H1 (cell line): ENCODE measurements at regions not wholly inside any gene's neighbourhood (a gene's known extent, or its start where the extent isn't known, plus 50 kb on each side); places are given as distances from the start of the nearest gene placed in this dataset.

Source experiments
- CTCF ChIA-PET: fragments of 300-600 bp; sonication (Branson Sonifier 250); formaldehyde crosslinking; loops from one replicate; lab custom pipeline; 2021; ENCODE audit not compliant: partially characterized antibody; lab: Charles Lee
- POLR2A ChIA-PET: fragments of 300-600 bp; sonication (Branson Sonifier 250); formaldehyde crosslinking; loops from one replicate; lab custom pipeline; 2021; ENCODE audit warnings: inconsistent platforms; ENCODE audit not compliant: partially characterized antibody; lab: Charles Lee
- DNase-seq, 2 experiments: peaks; one replicate each; pipeline versions ENCODE4 v3.0.0 to v3.0.0-alpha.2; 2010 to 2022; ENCODE audit warnings: low spot score in 2 of 2, low read depth in 1 of 2, mixed read lengths in 1 of 2
- FAIRE-seq: peaks from 2 replicates; lab custom pipeline; 2011; peaks lifted over from hg19 to GRCh38; lab: Jason Lieb, UNC
- H2AFZ ChIP-seq: 2 replicates; pipeline ENCODE4 v1.8.1; 2012; ENCODE audit warnings: low read length, inconsistent platforms
- H2AK5ac ChIP-seq: 2 replicates; pipeline ENCODE4 v1.6.1; 2013; ENCODE audit warnings: low read depth, low read length
- H2BK120ac ChIP-seq: replicated peaks from 2 replicates; pipeline ENCODE3; 2013; ENCODE audit warnings: low read depth, low read length, inconsistent platforms
- H2BK12ac ChIP-seq: 2 replicates; pipeline ENCODE4 v1.6.1; 2013; ENCODE audit warnings: low read depth, low read length
- H2BK15ac ChIP-seq: 2 replicates; pipeline ENCODE4 v1.6.1; 2013; ENCODE audit warnings: low read length
- H2BK20ac ChIP-seq: 2 replicates; pipeline ENCODE4 v1.6.1; 2013; ENCODE audit warnings: low read length
- H2BK5ac ChIP-seq: 2 replicates; pipeline ENCODE4 v1.6.1; 2013; ENCODE audit warnings: low read depth, low read length
- H3K14ac ChIP-seq: 2 replicates; pipeline ENCODE4 v1.6.1; 2013; ENCODE audit warnings: inconsistent platforms; ENCODE audit not compliant: insufficient read length
- H3K18ac ChIP-seq: 2 replicates; pipeline ENCODE4 v1.6.1; 2013; ENCODE audit warnings: low read length; ENCODE audit errors: extremely low read depth
- H3K23ac ChIP-seq: 2 replicates; pipeline ENCODE4 v1.6.1; 2013; ENCODE audit warnings: inconsistent platforms; ENCODE audit not compliant: insufficient read length
- H3K23me2 ChIP-seq: 2 replicates; pipeline ENCODE4 v1.6.1; 2013; ENCODE audit warnings: low read depth, low read length
- H3K27ac ChIP-seq: 2 replicates; pipeline ENCODE4 v1.6.1; 2011; ENCODE audit warnings: low read depth, low read length, inconsistent platforms
- H3K27me3 ChIP-seq, 4 experiments: replicated peaks in 1 of 4; 1 replicate in 1 of 4; 2 replicates in 3 of 4; pipeline versions ENCODE4 v1.6.1 to v1.8.1; 2011 to 2013; ENCODE audit warnings: low read length in 3 of 4, mild to moderate bottlenecking in 3 of 4, inconsistent platforms in 2 of 4, mixed read lengths in 2 of 4, moderate library complexity in 1 of 4; ENCODE audit not compliant: control insufficient read depth in 3 of 4, insufficient read depth in 3 of 4; ENCODE audit errors: extremely low read depth in 1 of 4
- H3K36me3 ChIP-seq, 4 experiments: 2 replicates each; pipeline versions ENCODE4 v1.6.1 to v1.8.1; 2011 to 2013; ENCODE audit warnings: mild to moderate bottlenecking in 4 of 4, low read length in 3 of 4, moderate library complexity in 2 of 4, control low read depth in 1 of 4, inconsistent platforms in 1 of 4; ENCODE audit not compliant: insufficient read depth in 4 of 4, control insufficient read depth in 2 of 4
- H3K4ac ChIP-seq: replicated peaks from 2 replicates; pipeline ENCODE3; 2013; ENCODE audit warnings: low read length, low read depth, mixed read lengths, inconsistent platforms; ENCODE audit not compliant: insufficient read length
- H3K4me1 ChIP-seq, 4 experiments: replicated peaks in 1 of 4; 1 replicate in 1 of 4; 2 replicates in 3 of 4; pipeline versions ENCODE4 v1.6.1 to v1.8.1; 2011 to 2013; ENCODE audit warnings: low read length in 3 of 4, inconsistent platforms in 2 of 4, mixed read lengths in 1 of 4; ENCODE audit not compliant: insufficient read depth in 4 of 4, control insufficient read depth in 3 of 4
- H3K4me2 ChIP-seq, 2 experiments: 2 replicates each; pipeline versions ENCODE4 v1.6.1 to v1.8.1; 2011 to 2013; ENCODE audit warnings: low read depth in 2 of 2, low read length in 2 of 2, control low read depth in 1 of 2, inconsistent platforms in 1 of 2, mild to moderate bottlenecking in 1 of 2; ENCODE audit not compliant: insufficient read depth in 1 of 2
- H3K4me3 ChIP-seq, 4 experiments: fragments of 200-600, 300-600 bp in 1 of 4; sonication (generic), shearing (Covaris generic), sonication (Bioruptor Twin) in 1 of 4; 2 replicates each; pipeline versions ENCODE4 v1.5.1 to v1.8.1; 2011 to 2016; ENCODE audit warnings: low read length in 4 of 4, low read depth in 3 of 4, control low read depth in 2 of 4, inconsistent platforms in 2 of 4, mild to moderate bottlenecking in 2 of 4, mixed read lengths in 1 of 4, moderate library complexity in 1 of 4; ENCODE audit not compliant: insufficient read depth in 2 of 4; ENCODE audit errors: extremely low read depth in 1 of 4
- H3K56ac ChIP-seq: replicated peaks from 2 replicates; pipeline ENCODE3; 2013; ENCODE audit warnings: low read depth, mild to moderate bottlenecking, mixed read lengths, low read length, inconsistent platforms; ENCODE audit not compliant: insufficient read length
- H3K79me1 ChIP-seq: 2 replicates; pipeline ENCODE4 v1.6.1; 2013; ENCODE audit warnings: low read depth, low read length, control low read depth
- H3K79me2 ChIP-seq, 2 experiments: 2 replicates each; pipeline versions ENCODE4 v1.6.1 to v1.8.1; 2012 to 2013; ENCODE audit warnings: low read length in 2 of 2, mild to moderate bottlenecking in 2 of 2, inconsistent platforms in 1 of 2; ENCODE audit not compliant: insufficient read depth in 2 of 2, control insufficient read depth in 1 of 2
- H3K9ac ChIP-seq, 4 experiments: replicated peaks in 1 of 4; 1 replicate in 1 of 4; 2 replicates in 3 of 4; pipeline versions ENCODE4 v1.6.1 to v1.8.1; 2011 to 2013; ENCODE audit warnings: low read depth in 3 of 4, low read length in 3 of 4, control low read depth in 2 of 4, mild to moderate bottlenecking in 2 of 4, moderate library complexity in 2 of 4, inconsistent platforms in 1 of 4; ENCODE audit errors: extremely low read depth in 1 of 4
- H3K9me3 ChIP-seq, 2 experiments: 2 replicates each; pipeline versions ENCODE4 v1.6.1 to v1.8.1; 2012 to 2013; ENCODE audit warnings: mild to moderate bottlenecking in 2 of 2, moderate library complexity in 2 of 2, control low read depth in 1 of 2, inconsistent platforms in 1 of 2, low read depth in 1 of 2, low read length in 1 of 2, mixed read lengths in 1 of 2; ENCODE audit not compliant: insufficient read depth in 2 of 2
- H4K20me1 ChIP-seq, 2 experiments: replicated peaks in 1 of 2; 2 replicates each; pipeline versions ENCODE3 to v1.8.1; 2011 to 2013; ENCODE audit warnings: inconsistent platforms in 2 of 2, low read length in 2 of 2, mild to moderate bottlenecking in 1 of 2; ENCODE audit not compliant: insufficient read depth in 2 of 2, control insufficient read depth in 1 of 2
- H4K5ac ChIP-seq: 2 replicates; pipeline ENCODE4 v1.6.1; 2013; ENCODE audit warnings: low read length, low read depth, mixed read lengths, inconsistent platforms; ENCODE audit not compliant: insufficient read length
- H4K8ac ChIP-seq: 2 replicates; pipeline ENCODE4 v1.8.0; 2013; ENCODE audit warnings: mild to moderate bottlenecking, moderate library complexity, low read length, inconsistent platforms; ENCODE audit not compliant: insufficient read depth; ENCODE audit errors: extremely low read depth
- H4K91ac ChIP-seq: replicated peaks from 2 replicates; pipeline ENCODE3; 2013; ENCODE audit warnings: low read length, mixed read lengths, inconsistent platforms; ENCODE audit not compliant: insufficient read length
- BCL11A ChIP-seq, 2 experiments: IDR thresholded peaks; one replicate each; pipeline ENCODE4 v1.6.1; 2011; ENCODE audit warnings: low read depth in 2 of 2, low read length in 2 of 2, mild to moderate bottlenecking in 2 of 2
- BRCA1 ChIP-seq: IDR thresholded peaks from 2 replicates; pipeline ENCODE4 v1.6.1; 2012; ENCODE audit warnings: low read depth, low read length, improper control_type of control experiment
- CEBPB ChIP-seq: IDR thresholded peaks from 2 replicates; pipeline ENCODE4 v1.6.1; 2012; ENCODE audit warnings: low read depth, low read length
- CREB1 ChIP-seq: IDR thresholded peaks from 2 replicates; pipeline ENCODE4 v1.6.1; 2012; ENCODE audit warnings: inconsistent platforms
- NRF1 ChIP-seq: IDR thresholded peaks from 2 replicates; pipeline ENCODE4 v1.6.1; 2011; ENCODE audit warnings: mild to moderate bottlenecking, low read depth, low read length, improper control_type of control experiment
- POU5F1 ChIP-seq: IDR thresholded peaks from 2 replicates; pipeline ENCODE4 v1.6.1; 2011; ENCODE audit warnings: low read depth, mild to moderate bottlenecking, low read length, moderate library complexity
- SAP30 ChIP-seq: fragments of 300-600 bp; sonication (generic); IDR thresholded peaks from 2 replicates; pipeline ENCODE4 v1.7.1; 2012; ENCODE audit warnings: low read length, moderate library complexity, mild to moderate bottlenecking, inconsistent platforms; ENCODE audit not compliant: insufficient read depth, insufficient replicate concordance
- TAF1 ChIP-seq: IDR thresholded peaks from 2 replicates; pipeline ENCODE4 v1.6.1; 2011; ENCODE audit warnings: mild to moderate bottlenecking, low read depth, low read length
- WGBS, 2 experiments: shearing (Covaris generic) in 1 of 2; methylation state at CpG; one replicate each; pipeline versions ENCODE4 v1.1.6 to v1.1.7; 2013 to 2015; ENCODE audit warnings: low lambda C conversion rate in 2 of 2, mixed read lengths in 2 of 2, inconsistent platforms in 1 of 2, low coverage in 1 of 2, missing lambda C conversion rate in 1 of 2; ENCODE audit not compliant: insufficient replicate concordance in 2 of 2, insufficient coverage in 1 of 2, insufficient read length in 1 of 2; ENCODE audit errors: extremely low coverage in 1 of 2, missing lambda C conversion rate in 1 of 2; 5-methylcytosine and 5-hydroxymethylcytosine counted together
- TF ChIP-seq, protein P1 (sequence below): IDR thresholded peaks from 2 replicates; pipeline ENCODE4 v1.6.1; 2012; ENCODE audit warnings: low read length, inconsistent platforms

DNA sequence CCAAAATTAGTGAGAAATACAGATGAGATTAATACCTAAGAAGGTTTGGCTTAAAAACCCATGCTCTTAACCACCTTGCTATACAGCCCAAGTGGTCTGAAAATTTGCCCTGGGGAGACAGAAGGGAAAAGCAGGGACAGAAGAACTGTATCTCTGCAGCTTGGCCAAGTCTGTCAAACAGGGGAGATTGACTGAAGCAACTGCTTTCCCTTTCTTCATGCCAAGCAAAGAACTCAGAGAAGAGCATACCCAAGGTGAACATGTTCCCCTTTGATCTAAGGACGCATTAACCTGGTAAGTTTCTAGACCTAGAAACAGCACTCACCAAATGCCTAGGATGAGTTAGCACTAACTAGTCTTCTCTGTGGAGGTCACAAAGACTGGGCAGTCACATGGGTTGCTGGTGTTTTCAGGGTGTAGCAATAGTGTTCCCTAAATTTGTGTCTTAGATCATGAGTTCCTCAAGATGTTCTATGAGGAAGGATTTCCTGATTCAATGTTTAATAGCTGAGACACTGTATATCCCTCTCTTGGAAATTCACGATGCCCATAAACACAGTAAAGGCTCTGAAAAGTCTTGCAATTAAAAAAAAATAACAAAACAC is 75.6 kb upstream of the GRAMD1B start:
- ChIA-PET CTCF (interaction anchor here (0.6 to 1.6 kb wide), 10 partner anchors 14 to 288 kb away, joined by 3 to 5 read pairs (median 3); no protein-coding TSS in a partner anchor), POLR2A (no interaction called here)
- H3K9ac ChIP-seq = no peak overlapping the region
- WGBS, 2 experiments = 82% methylated on average over 2 of the region's 2 CpGs; no CpG with 5 or more reads in 1 of the 2 experiments
- H2BK15ac ChIP-seq = no peak overlapping the region
- no peaks in the 10 kb centered on the region for H3K79me1 ChIP-seq
- H2AFZ ChIP-seq = no peak overlapping the region
- no peak overlapping the region for H4K91ac ChIP-seq
- peaks cover 10 to 34% (median 28%) of the 10 kb centered on the region in 4 experiments for H3K27me3 ChIP-seq
- peaks cover 0 to 10% (median 3%) of the 10 kb centered on the region in 4 experiments; a peak in 3 of 7 replicates for H3K4me1 ChIP-seq
- H3K18ac ChIP-seq = no peak overlapping the region
- DNase-seq (no peak), FAIRE-seq (no peak)
- peaks cover 11% of the 10 kb centered on the region for H3K23me2 ChIP-seq
- H2BK12ac ChIP-seq = no peak overlapping the region
- H4K20me1 ChIP-seq = no peaks in the 10 kb centered on the region
- H2BK120ac ChIP-seq = no peak overlapping the region
- TF ChIP-seq TAF1 (no peak), NRF1 (no peak), POU5F1 (no peak), CREB1 (no peak), BCL11A (IDR thresholded peaks at IDR 0.05; ENCODE audit: low read depth in 2 of 2, low read length in 2 of 2) (no peak), CEBPB (no peak), BRCA1 (no peak), SAP30 (no peak)
- TF ChIP-seq, protein P1, sequence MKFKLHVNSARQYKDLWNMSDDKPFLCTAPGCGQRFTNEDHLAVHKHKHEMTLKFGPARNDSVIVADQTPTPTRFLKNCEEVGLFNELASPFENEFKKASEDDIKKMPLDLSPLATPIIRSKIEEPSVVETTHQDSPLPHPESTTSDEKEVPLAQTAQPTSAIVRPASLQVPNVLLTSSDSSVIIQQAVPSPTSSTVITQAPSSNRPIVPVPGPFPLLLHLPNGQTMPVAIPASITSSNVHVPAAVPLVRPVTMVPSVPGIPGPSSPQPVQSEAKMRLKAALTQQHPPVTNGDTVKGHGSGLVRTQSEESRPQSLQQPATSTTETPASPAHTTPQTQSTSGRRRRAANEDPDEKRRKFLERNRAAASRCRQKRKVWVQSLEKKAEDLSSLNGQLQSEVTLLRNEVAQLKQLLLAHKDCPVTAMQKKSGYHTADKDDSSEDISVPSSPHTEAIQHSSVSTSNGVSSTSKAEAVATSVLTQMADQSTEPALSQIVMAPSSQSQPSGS = no peak
- no peak overlapping the region for H3K56ac ChIP-seq
- H2AK5ac ChIP-seq = no peak overlapping the region
- no peaks in the 10 kb centered on the region for H3K9me3 ChIP-seq
- H3K27ac ChIP-seq = no peak overlapping the region
- H2BK20ac ChIP-seq = no peak overlapping the region
- no peaks in the 10 kb centered on the region for H3K79me2 ChIP-seq
- H3K4me3 ChIP-seq = no peak overlapping the region
- H2BK5ac ChIP-seq = no peak overlapping the region
- no peak overlapping the region for H4K8ac ChIP-seq
- no peaks in the 10 kb centered on the region for H3K36me3 ChIP-seq
- no peak overlapping the region for H3K4ac ChIP-seq
- no peak overlapping the region for H3K4me2 ChIP-seq
- no peak overlapping the region for H4K5ac ChIP-seq
- no peak overlapping the region for H3K14ac ChIP-seq
- H3K23ac ChIP-seq = no peak overlapping the region
